GM12878 (cell line): ENCODE measurements at regions not wholly inside any gene's neighbourhood (a gene's known extent, or its start where the extent isn't known, plus 50 kb on each side); places are given as distances from the start of the nearest gene placed in this dataset.

Source experiments
- CBX5 ChIP-seq: sonication (generic); IDR thresholded peaks from 2 replicates; pipeline ENCODE4 v1.6.1; 2016; ENCODE audit warnings: low read depth, moderate library complexity, mild to moderate bottlenecking, inconsistent platforms
- EZH2 ChIP-seq: IDR thresholded peaks from 2 replicates; pipeline ENCODE4 v1.6.1; 2012; ENCODE audit warnings: low read depth, mild to moderate bottlenecking, control low read depth, inconsistent platforms, low read length, borderline replicate concordance; ENCODE audit not compliant: control insufficient read depth
- TAF1 ChIP-seq: IDR thresholded peaks from 2 replicates; pipeline ENCODE4 v1.6.1; 2011; ENCODE audit warnings: mild to moderate bottlenecking, low read depth, low read length, borderline replicate concordance
- ZBTB4 ChIP-seq: fragments of 450-650 bp; formaldehyde crosslinking; IDR thresholded peaks from 2 replicates; pipeline ENCODE4 v1.4.0; 2022; ENCODE audit warnings: mild to moderate bottlenecking, moderate library complexity
- TF ChIP-seq, protein P1 (sequence below): IDR thresholded peaks from 2 replicates; pipeline ENCODE4 v1.6.1; 2012; ENCODE audit warnings: mild to moderate bottlenecking, low read depth, low read length
- TF ChIP-seq, protein P2 (sequence below), 3 experiments: IDR thresholded peaks in 2 of 3; conservative IDR thresholded peaks in 1 of 3; 2 replicates each; pipeline ENCODE4 v1.5.1; 2011; ENCODE audit warnings: low read depth in 3 of 3, low read length in 3 of 3, mild to moderate bottlenecking in 3 of 3, control low read depth in 2 of 3, moderate library complexity in 2 of 3, inconsistent platforms in 1 of 3, mixed read lengths in 1 of 3; ENCODE audit not compliant: control insufficient read depth in 2 of 3, insufficient read depth in 1 of 3; ENCODE audit errors: extremely low read depth in 1 of 3

DNA sequence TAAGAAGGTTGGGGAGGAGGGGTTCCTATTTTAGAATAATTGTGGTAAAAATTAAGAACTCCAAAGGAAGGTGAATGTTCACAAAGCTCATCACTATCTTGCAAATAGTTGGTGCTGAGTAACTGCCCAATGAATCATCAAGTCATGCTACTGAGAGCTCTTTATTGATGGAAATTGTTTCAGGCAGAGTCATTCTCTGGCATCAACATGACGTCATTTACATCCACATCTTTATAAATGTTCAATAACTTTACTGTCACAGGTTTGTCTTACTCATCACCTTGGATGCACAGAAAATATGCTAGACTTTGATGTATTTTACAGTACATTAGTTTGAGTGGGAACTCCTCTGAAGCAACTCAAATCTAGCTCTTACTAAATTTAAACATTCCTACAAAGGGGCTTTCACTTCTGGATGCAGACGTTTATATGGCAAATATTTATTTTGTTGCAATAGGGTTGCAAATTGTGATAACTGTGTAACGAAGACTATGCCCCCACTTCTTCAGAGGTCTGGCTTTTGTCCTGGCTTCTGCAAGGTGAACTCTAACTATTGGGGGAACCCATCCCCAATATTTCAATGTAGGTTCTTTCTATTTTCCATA, 273.7 kb upstream of the AJAP1 start:
- TF ChIP-seq ZBTB4 (CRISPR knock-in tag) (no peak), TAF1 (no peak), EZH2 (no peak), CBX5 (no peak)
- TF ChIP-seq, protein P1, sequence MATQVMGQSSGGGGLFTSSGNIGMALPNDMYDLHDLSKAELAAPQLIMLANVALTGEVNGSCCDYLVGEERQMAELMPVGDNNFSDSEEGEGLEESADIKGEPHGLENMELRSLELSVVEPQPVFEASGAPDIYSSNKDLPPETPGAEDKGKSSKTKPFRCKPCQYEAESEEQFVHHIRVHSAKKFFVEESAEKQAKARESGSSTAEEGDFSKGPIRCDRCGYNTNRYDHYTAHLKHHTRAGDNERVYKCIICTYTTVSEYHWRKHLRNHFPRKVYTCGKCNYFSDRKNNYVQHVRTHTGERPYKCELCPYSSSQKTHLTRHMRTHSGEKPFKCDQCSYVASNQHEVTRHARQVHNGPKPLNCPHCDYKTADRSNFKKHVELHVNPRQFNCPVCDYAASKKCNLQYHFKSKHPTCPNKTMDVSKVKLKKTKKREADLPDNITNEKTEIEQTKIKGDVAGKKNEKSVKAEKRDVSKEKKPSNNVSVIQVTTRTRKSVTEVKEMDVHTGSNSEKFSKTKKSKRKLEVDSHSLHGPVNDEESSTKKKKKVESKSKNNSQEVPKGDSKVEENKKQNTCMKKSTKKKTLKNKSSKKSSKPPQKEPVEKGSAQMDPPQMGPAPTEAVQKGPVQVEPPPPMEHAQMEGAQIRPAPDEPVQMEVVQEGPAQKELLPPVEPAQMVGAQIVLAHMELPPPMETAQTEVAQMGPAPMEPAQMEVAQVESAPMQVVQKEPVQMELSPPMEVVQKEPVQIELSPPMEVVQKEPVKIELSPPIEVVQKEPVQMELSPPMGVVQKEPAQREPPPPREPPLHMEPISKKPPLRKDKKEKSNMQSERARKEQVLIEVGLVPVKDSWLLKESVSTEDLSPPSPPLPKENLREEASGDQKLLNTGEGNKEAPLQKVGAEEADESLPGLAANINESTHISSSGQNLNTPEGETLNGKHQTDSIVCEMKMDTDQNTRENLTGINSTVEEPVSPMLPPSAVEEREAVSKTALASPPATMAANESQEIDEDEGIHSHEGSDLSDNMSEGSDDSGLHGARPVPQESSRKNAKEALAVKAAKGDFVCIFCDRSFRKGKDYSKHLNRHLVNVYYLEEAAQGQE, result no peak
- TF ChIP-seq, protein P2, sequence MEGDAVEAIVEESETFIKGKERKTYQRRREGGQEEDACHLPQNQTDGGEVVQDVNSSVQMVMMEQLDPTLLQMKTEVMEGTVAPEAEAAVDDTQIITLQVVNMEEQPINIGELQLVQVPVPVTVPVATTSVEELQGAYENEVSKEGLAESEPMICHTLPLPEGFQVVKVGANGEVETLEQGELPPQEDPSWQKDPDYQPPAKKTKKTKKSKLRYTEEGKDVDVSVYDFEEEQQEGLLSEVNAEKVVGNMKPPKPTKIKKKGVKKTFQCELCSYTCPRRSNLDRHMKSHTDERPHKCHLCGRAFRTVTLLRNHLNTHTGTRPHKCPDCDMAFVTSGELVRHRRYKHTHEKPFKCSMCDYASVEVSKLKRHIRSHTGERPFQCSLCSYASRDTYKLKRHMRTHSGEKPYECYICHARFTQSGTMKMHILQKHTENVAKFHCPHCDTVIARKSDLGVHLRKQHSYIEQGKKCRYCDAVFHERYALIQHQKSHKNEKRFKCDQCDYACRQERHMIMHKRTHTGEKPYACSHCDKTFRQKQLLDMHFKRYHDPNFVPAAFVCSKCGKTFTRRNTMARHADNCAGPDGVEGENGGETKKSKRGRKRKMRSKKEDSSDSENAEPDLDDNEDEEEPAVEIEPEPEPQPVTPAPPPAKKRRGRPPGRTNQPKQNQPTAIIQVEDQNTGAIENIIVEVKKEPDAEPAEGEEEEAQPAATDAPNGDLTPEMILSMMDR (IDR thresholded peaks at IDR 0.05 in 2 of 3, conservative IDR thresholded peaks at IDR 0.05 in 1 of 3; ENCODE audit: control insufficient read depth in 2 of 3, extremely low read depth in 1 of 3, insufficient read depth in 1 of 3, low read depth in 3 of 3, low read length in 3 of 3), result no peak
